ENCODE measurements at regions not wholly inside any gene's neighbourhood (a gene's known extent, or its start where the extent isn't known, plus 50 kb on each side); places are given as distances from the start of the nearest gene placed in this dataset.

DNA sequence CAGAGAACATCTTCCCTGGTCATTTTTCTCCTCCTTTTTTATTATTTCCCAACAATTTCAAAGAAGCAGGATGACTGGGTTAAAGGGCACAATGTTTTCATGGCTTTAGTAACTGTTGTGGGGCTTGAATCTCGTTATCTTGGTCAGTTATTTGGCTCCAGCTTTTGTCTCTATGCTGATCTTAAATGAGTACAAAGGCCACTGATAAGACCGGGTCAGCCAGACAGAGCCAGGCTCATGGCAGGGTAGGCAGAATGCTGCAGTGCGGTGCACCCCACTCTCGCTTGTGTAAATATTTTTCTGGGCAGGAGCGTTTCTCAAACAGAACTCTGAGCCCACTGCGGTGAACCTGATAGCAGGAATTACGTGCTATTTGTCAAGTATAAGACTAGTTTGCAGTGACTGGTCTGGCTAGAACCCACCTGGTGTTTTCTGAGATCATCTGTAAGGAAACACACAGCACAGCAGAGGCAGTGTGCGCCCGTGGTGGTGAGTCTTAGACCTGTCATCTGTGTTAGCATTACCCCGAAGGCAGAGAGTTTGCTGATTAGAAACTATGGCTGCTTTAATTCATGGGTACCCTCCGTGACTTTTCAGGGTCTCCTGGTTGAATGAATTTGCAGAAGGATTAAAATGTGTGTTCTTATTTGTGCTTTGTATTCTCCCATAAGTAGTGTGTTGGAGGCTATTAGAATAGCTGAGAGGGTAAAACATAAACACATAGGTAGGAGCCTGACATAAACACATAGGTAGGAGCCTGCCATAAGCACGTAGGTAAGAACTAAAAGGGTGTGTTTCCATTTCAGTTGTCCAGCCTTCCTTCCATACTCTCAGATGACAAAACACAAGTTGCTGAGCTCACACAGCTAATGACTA lies 158.6 kb upstream of the DMRT1 start (continued):
- TF ChIP-seq POLR2A (IDR thresholded peaks at IDR 0.05; ENCODE audit: control extremely low read depth in 1 of 2, low read depth in 2 of 2, low read length in 2 of 2), result no peak

Measured in H1 (cell line).